HT-29 (cell line): ENCODE measurements at regions not wholly inside any gene's neighbourhood (a gene's known extent, or its start where the extent isn't known, plus 50 kb on each side); places are given as distances from the start of the nearest gene placed in this dataset.
A peak's percentile ranks its signal among the peaks of the same experiment; 100 is the strongest.
"Not testable (repeated sequence)": the region's sequence is repeated elsewhere in the genome, so short reads cannot be mapped to it uniquely, and the experiment has no call there.

Experiments
- DNase-seq: peaks from one replicate; pipeline ENCODE4 v3.0.0-alpha.2; 2015; ENCODE audit warnings: low spot score

GRCh38 chr3:1456781-1457311 lies 364.0 kb downstream of the CNTN6 start:
- no peak for DNase-seq

GRCh38 chr3:1462371-1462770 lies 369.5 kb downstream of the CNTN6 start:
- no peak for DNase-seq

- no peak for DNase-seq
Measured at GRCh38 chr3:1462856-1463450, 370.1 kb downstream of the CNTN6 start.

GRCh38 chr3:1465091-1465490 lies 372.3 kb downstream of the CNTN6 start:
- DNase-seq, result not testable (repeated sequence)

GRCh38 chr3:1468145-1468544 lies 375.3 kb downstream of the CNTN6 start:
- no peak for DNase-seq

- peak; percentile 16 for DNase-seq
Measured at GRCh38 chr3:1469248-1469647, 376.4 kb downstream of the CNTN6 start.

GRCh38 chr3:1469687-1470086 lies 376.9 kb downstream of the CNTN6 start:
- DNase-seq, result peak; percentile 9

GRCh38 chr3:1477669-1478068 lies 384.8 kb downstream of the CNTN6 start:
- DNase-seq, result no peak

- DNase-seq, result no peak
Measured at GRCh38 chr3:1495466-1495865, 402.6 kb downstream of the CNTN6 start.

GRCh38 chr3:1499694-1500093 lies 406.9 kb downstream of the CNTN6 start:
- DNase-seq, result no peak

GRCh38 chr3:1501406-1502115 lies 408.7 kb downstream of the CNTN6 start:
- no peak for DNase-seq

GRCh38 chr3:1506090-1506489 lies 413.3 kb downstream of the CNTN6 start:
- DNase-seq, result peak; percentile 3

GRCh38 chr3:1513662-1514061 lies 420.8 kb downstream of the CNTN6 start:
- no peak for DNase-seq

- DNase-seq, result no peak
Measured at GRCh38 chr3:1515882-1516281, 423.1 kb downstream of the CNTN6 start.

GRCh38 chr3:1527786-1528185 lies 435.0 kb downstream of the CNTN6 start:
- DNase-seq, result no peak

GRCh38 chr3:1528621-1529020 lies 435.8 kb downstream of the CNTN6 start:
- DNase-seq, result no peak

GRCh38 chr3:1529676-1530075 lies 436.9 kb downstream of the CNTN6 start:
- peak; percentile 4 for DNase-seq

- DNase-seq, result peak; percentile 11
Measured at GRCh38 chr3:1531981-1532380, 439.2 kb downstream of the CNTN6 start.

GRCh38 chr3:1532935-1533606 lies 440.2 kb downstream of the CNTN6 start:
- DNase-seq, result no peak

GRCh38 chr3:1533763-1534162 lies 440.9 kb downstream of the CNTN6 start:
- no peak for DNase-seq

GRCh38 chr3:1534252-1534651 lies 441.4 kb downstream of the CNTN6 start:
- DNase-seq, result no peak

- peak; percentile 29 for DNase-seq
Measured at GRCh38 chr3:1535361-1535760, 442.5 kb downstream of the CNTN6 start.

- no peak for DNase-seq
Measured at GRCh38 chr3:1540686-1541085, 447.9 kb downstream of the CNTN6 start.
